Stimulated activated CD4-positive, alpha-beta T cell treated with anti-CD3 and anti-CD28 coated beads, Interleukin-12 subunit alpha, Interleukin-12 subunit beta, amount 100 ng/mL, for 48 hours (primary cell): ENCODE measurements at regions not wholly inside any gene's neighbourhood (a gene's known extent, or its start where the extent isn't known, plus 50 kb on each side); places are given as distances from the start of the nearest gene placed in this dataset.

Experiments
- DNase-seq, 3 donors: peaks; one replicate each; pipeline ENCODE4 v3.0.0-alpha.2; 2020; ENCODE audit warnings: low read depth in 2 of 3, low spot score in 1 of 3

GRCh38 chr1:164495905-164496304, 63.1 kb upstream of the PBX1 start:
- no peak for DNase-seq

DNA sequence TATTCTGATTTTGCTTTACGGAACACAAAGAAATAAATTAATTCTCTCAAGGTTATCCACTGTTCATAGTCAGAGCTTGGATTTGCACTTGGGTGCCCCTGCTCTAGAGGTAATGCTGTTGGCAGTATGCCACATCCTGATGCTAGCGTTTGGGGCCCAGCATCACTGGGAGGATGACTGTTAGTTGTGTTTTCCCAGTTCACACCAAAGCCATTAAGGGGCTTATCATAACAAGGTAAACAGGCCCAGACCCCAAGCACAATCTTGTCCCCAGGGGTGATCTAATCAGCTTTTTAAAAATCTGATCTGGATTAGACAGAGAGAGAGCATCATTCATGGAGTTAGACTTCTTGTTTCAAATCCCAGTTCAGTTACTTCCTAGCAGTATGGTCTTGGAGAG, 60.2 kb upstream of the PBX1 start:
- DNase-seq, result no peak

DNA sequence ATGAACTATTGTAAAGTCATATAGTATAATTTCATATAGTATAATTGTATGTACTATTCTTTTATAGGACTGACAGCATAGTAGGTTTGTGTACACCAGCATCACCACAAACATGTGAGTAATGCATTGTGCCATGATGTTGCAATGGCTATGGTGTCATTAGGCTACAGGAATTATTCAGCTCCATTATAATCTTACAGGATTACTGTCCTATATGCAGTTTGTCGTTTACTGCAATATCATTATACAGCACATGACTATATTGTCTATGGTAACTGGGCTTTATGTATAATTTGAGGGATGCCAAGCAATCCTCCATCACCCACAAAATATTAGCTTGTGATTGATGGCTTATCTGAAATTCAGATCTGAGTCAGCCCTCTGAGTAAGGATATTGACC, 54.2 kb upstream of the PBX1 start:
- no peak for DNase-seq
